Natural killer cell (primary cell): ENCODE measurements at regions not wholly inside any gene's neighbourhood (a gene's known extent, or its start where the extent isn't known, plus 50 kb on each side); places are given as distances from the start of the nearest gene placed in this dataset.

ENCODE experiments used
- ATAC-seq, 3 donors: fragments of 150-1000 bp in 2 of 3; fragments of 200-7000 bp in 1 of 3; cut with Tn5 transposase; 1 replicate in 1 of 3; 2 replicates in 2 of 3; pipeline ENCODE4 v1.10.0; 2021; ENCODE audit warnings: mild to moderate bottlenecking in 2 of 3, moderate library complexity in 2 of 3
- DNase-seq, 2 donors: peaks; one replicate each; pipeline versions ENCODE4 v3.0.0 to v3.0.0-alpha.2; 2013 to 2021; ENCODE audit warnings: mixed read lengths in 1 of 2
- H3K27ac ChIP-seq: one replicate; pipeline ENCODE4 v1.5.1; 2013; ENCODE audit warnings: mild to moderate bottlenecking, low read length
- H3K27me3 ChIP-seq: one replicate; pipeline ENCODE4 v1.6.1; 2013; ENCODE audit warnings: low read length; ENCODE audit not compliant: control insufficient read depth, insufficient read depth
- H3K36me3 ChIP-seq: one replicate; pipeline ENCODE4 v1.6.1; 2013; ENCODE audit warnings: low read length; ENCODE audit not compliant: control insufficient read depth, insufficient read depth
- H3K4me1 ChIP-seq: one replicate; pipeline ENCODE4 v1.6.1; 2013; ENCODE audit warnings: low read length; ENCODE audit not compliant: control insufficient read depth, insufficient read depth
- H3K4me3 ChIP-seq: one replicate; pipeline ENCODE4 v1.5.1; 2013; ENCODE audit warnings: low read length
- H3K9me3 ChIP-seq: one replicate; pipeline ENCODE4 v1.6.1; 2013; ENCODE audit warnings: low read length; ENCODE audit not compliant: control insufficient read depth, insufficient read depth
- H3K27ac Mint-ChIP-seq, 2 donors: one replicate each; pipeline ENCODE4 v1.8.0; 2022; ENCODE audit warnings: mild to moderate bottlenecking in 2 of 2, mixed read lengths in 2 of 2, moderate library complexity in 1 of 2
- H3K27me3 Mint-ChIP-seq, 2 donors: one replicate each; pipeline ENCODE4 v1.8.0; 2022; ENCODE audit warnings: low read depth in 2 of 2, mixed read lengths in 2 of 2
- H3K36me3 Mint-ChIP-seq: one replicate; pipeline ENCODE4 v1.8.0; 2022; ENCODE audit warnings: mixed read lengths
- H3K4me1 Mint-ChIP-seq, 2 donors: one replicate each; pipeline ENCODE4 v1.8.0; 2022; ENCODE audit warnings: mixed read lengths in 2 of 2
- H3K4me3 Mint-ChIP-seq: one replicate; pipeline ENCODE4 v1.8.0; 2022; ENCODE audit warnings: mild to moderate bottlenecking, moderate library complexity, mixed read lengths
- H3K9me3 Mint-ChIP-seq, 2 donors: one replicate each; pipeline ENCODE4 v1.8.0; 2022; ENCODE audit warnings: mixed read lengths in 2 of 2
- CTCF ChIP-seq: fragments of 200-600 bp; IDR thresholded peaks from one replicate; pipeline ENCODE4 v1.8.0; 2022; ENCODE audit warnings: antibody characterized with exemption
- WGBS: methylation state at CpG from one replicate; pipeline ENCODE4 v1.1.7; 2013; ENCODE audit warnings: missing lambda C conversion rate; ENCODE audit not compliant: insufficient coverage; 5-methylcytosine and 5-hydroxymethylcytosine counted together
- intact Hi-C: fragments of 100-400 bp; cut with micrococcal nuclease; formaldehyde crosslinking; loops from one replicate; pipeline ENCODE4 v1.14.2; 2022

- no peaks in the 10 kb centered on the region for H3K36me3 Mint-ChIP-seq
Measured at GRCh38 chr2:12343141-12343540, 373.6 kb upstream of the TRIB2 start.

GRCh38 chr2:12347066-12347493 lies 369.7 kb upstream of the TRIB2 start:
- no peak for TF ChIP-seq CTCF
- no peaks in the 10 kb centered on the region for H3K27me3 ChIP-seq
- peaks cover 10 to 13% of the 10 kb centered on the region in 2 donors for H3K27me3 Mint-ChIP-seq
- H3K36me3 ChIP-seq = no peaks in the 10 kb centered on the region
- H3K27ac Mint-ChIP-seq = no peak overlapping the region
- H3K9me3 ChIP-seq = no peaks in the 10 kb centered on the region
- no peaks in the 10 kb centered on the region for H3K36me3 Mint-ChIP-seq
- no peak for ATAC-seq
- no peaks in the 10 kb centered on the region for H3K4me1 ChIP-seq
- intact Hi-C loops = no loop called here
- DNase-seq = no peak
- H3K27ac ChIP-seq = no peak overlapping the region
- H3K4me1 Mint-ChIP-seq = no peaks in the 10 kb centered on the region
- WGBS = 79% methylated on average over 2 of the region's 4 CpGs
- no peak overlapping the region for H3K4me3 Mint-ChIP-seq
- no peak overlapping the region for H3K4me3 ChIP-seq
- peaks cover 0 to 2% of the 10 kb centered on the region in 2 donors for H3K9me3 Mint-ChIP-seq

More at GRCh38 chr2:12343141-12343540, 373.6 kb upstream of the TRIB2 start:
- no peak for ATAC-seq
- intact Hi-C loops = no loop called here
- DNase-seq = no peak
- Histone ChIP-seq H3K27ac (no peak overlapping the region), H3K9me3 (no peaks in the 10 kb centered on the region), H3K4me3 (no peak overlapping the region), H3K27me3 (no peaks in the 10 kb centered on the region), H3K4me1 (no peaks in the 10 kb centered on the region), H3K36me3 (no peaks in the 10 kb centered on the region)
- Mint-ChIP-seq H3K9me3 (peaks cover 0 to 2% of the 10 kb centered on the region in 2 donors), H3K27ac (no peak overlapping the region), H3K27me3 (peaks cover 0 to 5% of the 10 kb centered on the region in 2 donors), H3K4me1 (no peaks in the 10 kb centered on the region), H3K4me3 (no peak overlapping the region)
- no peak for TF ChIP-seq CTCF
- 88% methylated on average over 3 of the region's 5 CpGs for WGBS

GRCh38 chr2:12348216-12348615 lies 368.5 kb upstream of the TRIB2 start:
- Mint-ChIP-seq H3K27ac (no peak overlapping the region), H3K4me1 (no peaks in the 10 kb centered on the region), H3K36me3 (no peaks in the 10 kb centered on the region), H3K4me3 (no peak overlapping the region), H3K27me3 (peaks cover 7 to 13% of the 10 kb centered on the region in 2 donors), H3K9me3 (peaks cover 0 to 2% of the 10 kb centered on the region in 2 donors)
- Histone ChIP-seq H3K36me3 (no peaks in the 10 kb centered on the region), H3K27ac (no peak overlapping the region), H3K9me3 (no peaks in the 10 kb centered on the region), H3K4me1 (no peaks in the 10 kb centered on the region), H3K4me3 (no peak overlapping the region), H3K27me3 (no peaks in the 10 kb centered on the region)
- intact Hi-C loops = no loop called here
- DNase-seq (no peak), ATAC-seq (no peak)
- TF ChIP-seq CTCF = no peak
- 88% methylated on average over 2 of the region's 3 CpGs for WGBS

- WGBS = 96% methylated on average over 4 of the region's 4 CpGs
- ATAC-seq = no peak
- no peak for TF ChIP-seq CTCF
Measured at GRCh38 chr2:12350821-12351220, 365.9 kb upstream of the TRIB2 start.

More at GRCh38 chr2:12350821-12351220, 365.9 kb upstream of the TRIB2 start:
- intact Hi-C loops = no loop called here
- H3K36me3 Mint-ChIP-seq = peaks cover 4% of the 10 kb centered on the region
- Histone ChIP-seq H3K4me1 (no peaks in the 10 kb centered on the region), H3K36me3 (no peaks in the 10 kb centered on the region), H3K27ac (no peak overlapping the region), H3K9me3 (no peaks in the 10 kb centered on the region), H3K4me3 (no peak overlapping the region), H3K27me3 (no peaks in the 10 kb centered on the region)
- DNase-seq = no peak
- no peaks in the 10 kb centered on the region for H3K4me1 Mint-ChIP-seq
- peaks cover 6 to 27% of the 10 kb centered on the region in 2 donors for H3K27me3 Mint-ChIP-seq
- no peaks in the 10 kb centered on the region for H3K9me3 Mint-ChIP-seq
- no peak overlapping the region for H3K27ac Mint-ChIP-seq
- H3K4me3 Mint-ChIP-seq = no peak overlapping the region
